HG02678 (cell line): ENCODE measurements at regions not wholly inside any gene's neighbourhood (a gene's known extent, or its start where the extent isn't known, plus 50 kb on each side); places are given as distances from the start of the nearest gene placed in this dataset.

ENCODE experiments used
- ATAC-seq: cut with Tn5 transposase; IDR thresholded peaks from one replicate; pipeline ENCODE4 v1.9.1; 2021; ENCODE audit warnings: mild to moderate bottlenecking, moderate library complexity; ENCODE audit not compliant: unreplicated experiment

DNA sequence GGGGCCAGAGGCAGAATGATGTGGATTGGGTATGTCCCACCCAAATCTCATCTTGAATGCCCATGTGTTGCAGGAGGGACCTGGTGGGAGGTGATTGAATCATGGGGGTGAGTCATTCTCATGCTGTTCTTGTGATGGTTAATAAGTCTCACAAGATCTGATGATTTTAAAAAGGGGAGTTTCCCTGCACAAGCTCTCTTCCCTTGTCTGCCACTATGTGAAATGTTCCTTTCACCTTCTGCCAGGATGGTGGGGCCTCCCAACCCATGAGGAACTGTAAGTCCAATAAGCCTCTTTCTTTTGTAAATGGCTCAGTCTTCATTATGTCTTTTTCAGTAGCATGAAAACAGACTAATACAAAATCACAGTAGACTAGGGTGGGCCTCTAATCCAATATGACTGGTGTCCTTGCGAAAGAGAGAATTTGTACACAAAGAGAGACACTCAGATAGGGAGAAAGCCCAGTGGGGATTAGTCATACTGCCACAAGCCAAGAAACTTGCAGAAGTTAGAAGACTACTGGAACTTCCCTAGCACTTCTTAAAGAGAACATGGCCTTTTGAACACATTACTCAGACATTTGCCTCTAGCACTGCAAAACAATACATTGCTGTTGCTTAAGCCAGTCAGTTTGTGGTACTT, 68.4 kb downstream of the ANXA1 start:
- ATAC-seq, result peak; percentile 82

DNA sequence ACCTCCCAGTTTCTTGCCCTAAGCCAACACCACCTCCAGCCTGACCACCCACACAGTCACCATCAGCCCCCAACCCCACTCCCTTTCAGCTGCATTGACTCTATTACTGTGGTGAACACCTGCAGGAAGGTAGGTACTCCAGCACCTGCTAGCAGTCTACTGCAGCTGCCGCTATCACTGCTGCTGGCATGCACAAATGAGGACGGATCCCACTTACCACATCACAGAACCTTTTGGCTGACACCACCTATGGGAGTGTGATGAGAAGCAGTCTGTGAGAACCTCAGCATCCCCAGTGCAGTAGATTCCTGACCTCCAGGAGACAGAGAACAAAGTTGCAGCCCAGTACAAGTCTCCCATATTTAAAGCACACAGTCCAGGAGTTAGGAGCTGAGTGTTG, 71.9 kb downstream of the ANXA1 start:
- no peak for ATAC-seq

DNA sequence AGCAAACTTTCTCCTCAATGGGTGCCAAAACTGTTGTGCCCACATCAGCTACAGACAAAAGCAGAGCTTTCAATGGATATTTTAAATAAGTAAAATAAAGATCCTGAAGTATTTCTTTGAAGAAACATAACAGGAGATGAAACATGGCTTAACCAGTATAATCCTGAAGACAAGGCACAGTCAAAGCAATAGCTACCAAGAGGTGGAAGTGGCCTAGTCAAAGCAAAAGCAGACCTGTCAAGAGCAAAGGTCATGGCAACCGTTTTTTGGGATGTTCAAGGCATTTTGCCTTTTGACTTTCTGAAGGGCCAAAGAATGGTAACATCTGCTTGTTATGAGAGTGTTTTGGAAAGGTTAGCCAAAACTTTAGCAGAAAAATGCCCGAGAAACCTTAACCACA, 77.9 kb downstream of the ANXA1 start:
- no peak for ATAC-seq

DNA sequence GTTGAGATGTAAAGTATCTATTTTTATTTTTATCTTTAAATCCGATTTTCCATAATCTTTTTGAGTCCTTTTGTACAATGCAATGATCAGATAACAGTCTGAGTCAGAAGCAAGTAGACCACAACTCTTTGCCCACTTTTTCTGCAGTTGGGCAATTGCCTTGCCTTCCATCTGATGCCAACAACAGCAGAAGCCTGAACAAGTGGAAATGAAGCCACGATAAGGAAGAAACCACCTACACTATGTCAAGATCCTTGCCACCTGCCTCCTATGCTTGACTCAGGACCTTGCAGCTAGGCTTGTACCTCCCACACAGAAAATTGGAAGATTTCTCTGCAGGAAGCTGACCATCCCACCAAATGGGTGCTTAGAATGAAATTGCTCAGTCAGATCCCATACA, 78.6 kb downstream of the ANXA1 start:
- ATAC-seq, result no peak

DNA sequence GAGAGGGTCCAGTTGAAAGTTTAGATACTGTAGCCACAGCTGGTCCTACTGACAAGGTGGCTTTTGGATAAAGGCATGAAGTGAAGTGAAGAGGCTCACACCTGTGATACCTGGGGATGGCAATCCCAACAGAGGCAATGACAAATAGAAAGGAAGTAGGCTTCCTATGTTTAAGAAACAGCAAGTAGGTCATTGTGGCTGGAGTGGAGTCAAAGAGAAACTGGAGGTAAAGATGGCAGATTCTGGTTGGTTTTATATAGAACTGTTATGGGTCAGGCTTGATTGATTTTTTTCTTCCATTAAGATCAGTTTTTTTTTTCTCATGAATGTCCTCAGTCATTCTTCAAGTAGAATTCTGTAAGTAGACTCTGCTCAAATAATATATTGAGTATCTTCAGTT, 79.5 kb downstream of the ANXA1 start:
- ATAC-seq, result peak; percentile 44

DNA sequence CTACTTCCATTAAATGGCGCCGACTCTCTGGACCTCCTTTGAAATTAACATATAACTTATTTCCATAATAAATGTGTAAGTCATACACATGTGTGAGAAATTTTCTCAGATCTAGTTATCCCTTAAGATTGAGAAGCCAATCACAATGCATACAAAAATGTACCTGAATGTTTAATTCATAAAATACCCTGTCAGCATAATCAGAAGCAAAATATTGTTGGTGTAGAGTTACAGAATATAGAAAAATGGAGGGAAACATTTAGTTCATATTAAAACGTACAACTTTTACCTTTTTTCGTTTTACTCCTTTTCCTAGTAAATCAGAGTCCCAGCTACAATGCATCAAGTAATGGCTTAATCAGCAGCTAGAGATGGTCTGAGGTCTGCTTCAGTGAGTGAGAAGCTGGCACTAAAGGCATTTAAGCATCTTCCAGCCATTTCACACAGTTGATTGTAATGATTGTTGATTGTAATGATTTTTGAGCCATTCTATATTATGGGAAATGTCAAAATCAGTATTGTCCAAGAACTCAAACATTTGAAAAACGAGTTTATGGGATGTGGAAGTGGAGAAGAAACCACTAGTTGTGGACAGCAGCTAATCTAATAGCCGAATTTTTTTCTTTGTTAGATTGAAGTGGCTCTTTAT, 81.8 kb downstream of the ANXA1 start:
- ATAC-seq, result no peak

DNA sequence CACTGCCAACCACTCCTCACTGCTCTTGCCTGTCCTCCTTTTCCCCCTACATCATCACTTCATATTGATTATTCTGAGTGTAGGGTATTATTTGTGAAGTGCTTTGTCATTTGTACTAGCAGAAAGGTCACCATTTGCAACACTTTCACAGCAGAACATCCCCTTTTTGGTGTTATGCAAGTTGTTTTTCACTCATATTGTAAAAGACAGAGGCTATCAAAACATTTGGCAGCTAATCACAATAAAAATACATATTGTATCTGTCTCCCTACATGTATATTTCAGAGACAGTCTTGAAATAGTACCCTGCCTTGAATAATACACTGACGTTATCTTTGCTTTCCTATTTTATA, 82.3 kb downstream of the ANXA1 start:
- ATAC-seq, result no peak

DNA sequence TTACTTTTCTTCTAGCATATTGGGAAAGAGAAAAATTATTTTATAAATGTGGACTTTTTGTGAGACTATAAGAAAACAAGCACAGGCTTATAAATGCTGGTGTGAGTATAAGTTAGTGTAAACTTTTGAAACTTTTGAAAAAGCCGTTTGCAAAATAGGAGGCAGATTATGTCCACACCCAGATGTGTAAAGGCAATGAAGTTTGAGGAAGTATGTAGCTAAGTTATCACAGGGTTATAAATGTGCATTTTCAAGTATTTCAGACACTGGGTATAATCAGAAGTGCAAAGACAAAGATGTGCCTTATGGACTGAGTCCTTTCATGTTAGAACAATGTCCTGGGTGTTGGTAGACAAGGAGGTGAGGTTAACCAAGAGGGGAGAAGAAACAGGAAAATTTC, 85.5 kb downstream of the ANXA1 start:
- ATAC-seq, result no peak

DNA sequence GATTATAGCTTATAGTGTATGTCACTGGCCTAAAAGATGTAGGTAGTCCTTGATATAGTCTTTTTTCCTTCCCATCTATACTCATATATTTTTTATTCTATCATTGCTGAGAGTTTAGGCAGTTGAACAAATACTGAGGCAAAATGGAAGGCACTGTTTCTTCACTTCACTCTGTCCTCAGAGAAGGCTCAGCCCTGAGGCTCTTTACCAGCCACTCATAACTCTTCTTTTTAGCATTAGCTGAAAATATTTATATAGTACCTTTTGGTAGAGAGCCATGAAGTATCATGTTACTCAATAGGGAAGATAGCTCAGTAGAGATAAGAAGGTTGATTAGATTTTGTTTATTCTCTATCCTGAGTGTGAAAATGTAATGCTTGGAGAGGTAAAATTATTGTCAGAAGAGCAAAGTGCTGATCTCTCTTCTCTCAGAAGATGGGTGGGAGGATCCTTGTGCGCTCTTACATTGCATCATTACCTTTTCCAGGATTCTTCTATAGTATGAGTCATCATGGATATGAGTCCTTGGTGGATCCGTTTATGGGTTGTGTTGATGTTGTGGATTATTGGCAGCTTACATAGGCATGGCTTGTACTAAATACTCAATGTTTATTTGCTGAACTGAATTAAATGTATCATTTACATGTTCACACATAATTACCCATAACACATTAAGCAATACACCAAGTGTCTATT, 88.1 kb downstream of the ANXA1 start:
- no peak for ATAC-seq

DNA sequence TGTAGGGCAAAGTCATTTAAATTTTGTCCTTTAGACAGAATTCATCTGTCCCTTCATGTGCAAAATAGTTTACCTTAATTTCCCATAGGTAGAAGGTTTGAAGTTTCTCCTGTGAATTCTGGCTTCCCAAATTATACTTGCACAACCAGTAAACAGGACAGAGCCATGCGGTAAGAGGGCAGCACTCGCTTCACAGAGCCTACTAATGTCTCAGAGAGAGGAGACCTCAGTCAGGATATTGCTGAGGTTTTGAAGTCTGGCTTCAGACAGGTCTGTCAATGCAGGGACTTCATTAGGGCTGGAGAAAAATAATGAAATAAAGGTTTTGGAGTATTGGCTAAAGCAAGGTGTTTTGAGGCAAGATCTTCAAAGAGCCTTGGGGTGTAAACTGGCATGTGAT, 91.4 kb downstream of the ANXA1 start:
- ATAC-seq, result no peak

DNA sequence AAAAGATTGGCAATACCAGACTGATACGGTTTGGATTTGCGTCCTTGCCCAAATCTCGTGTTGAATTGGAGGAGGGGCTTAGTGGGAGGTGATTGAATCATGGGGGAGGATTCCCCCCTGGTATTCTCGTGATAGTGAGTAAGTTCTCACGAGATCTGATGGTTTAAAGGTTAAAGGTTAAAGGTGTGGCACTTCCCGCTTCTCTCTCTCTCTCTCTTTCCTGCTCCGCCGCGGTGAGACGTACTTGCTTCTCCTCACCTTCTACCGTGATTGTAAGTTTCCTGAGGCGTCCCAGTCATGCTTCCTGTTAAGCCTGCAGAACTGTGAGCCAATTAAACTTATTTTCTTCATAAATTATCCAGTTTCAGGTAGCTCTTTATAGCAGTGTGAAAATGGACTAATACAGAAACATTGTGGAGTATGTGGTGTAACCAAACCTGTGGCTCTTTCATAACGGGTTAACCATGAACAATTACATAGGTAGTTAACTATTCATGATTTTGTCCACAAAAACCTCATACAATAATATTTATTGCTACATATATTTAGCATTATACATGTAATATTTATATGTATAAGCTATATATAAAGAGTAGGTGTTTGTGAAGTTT, 107.5 kb downstream of the ANXA1 start:
- ATAC-seq, result no peak

DNA sequence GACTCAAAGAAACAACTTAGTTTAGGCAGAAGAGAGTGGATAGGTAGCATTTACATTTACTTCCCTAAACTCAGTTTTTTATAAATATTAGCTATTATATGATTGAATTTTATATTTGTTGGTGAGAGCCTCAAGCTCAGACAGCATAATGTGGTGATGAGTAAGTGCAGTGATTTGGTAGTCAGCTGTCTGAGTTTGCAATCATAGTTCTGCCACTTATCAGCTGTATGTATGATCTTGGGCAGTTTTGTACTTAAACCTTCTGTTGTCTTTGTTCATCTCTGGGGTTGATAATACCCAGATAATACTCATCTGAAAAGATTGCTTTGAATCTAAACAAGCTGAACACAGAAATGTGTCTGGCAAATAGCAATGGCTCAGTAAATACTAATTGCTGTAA, 108.8 kb downstream of the ANXA1 start:
- ATAC-seq, result no peak

DNA sequence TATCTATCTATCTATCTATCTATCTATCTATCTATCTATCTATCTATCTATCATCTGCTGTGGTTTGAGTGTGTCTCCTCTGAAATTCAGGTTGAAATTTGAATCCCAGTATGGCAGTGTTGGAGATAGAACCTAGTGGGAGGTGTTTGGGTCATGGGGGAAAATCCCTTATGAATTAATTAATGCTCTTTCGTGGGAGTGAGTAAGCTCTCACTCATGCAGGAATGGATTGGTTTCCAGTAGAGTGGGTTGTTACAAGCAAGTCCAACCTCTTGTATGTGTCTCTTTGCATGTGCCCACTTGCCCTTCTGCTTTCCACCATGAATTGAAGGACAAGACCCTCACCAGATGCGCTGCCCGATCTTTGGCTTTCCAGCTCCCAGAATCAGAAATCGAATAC, 113.0 kb downstream of the ANXA1 start:
- no peak for ATAC-seq

DNA sequence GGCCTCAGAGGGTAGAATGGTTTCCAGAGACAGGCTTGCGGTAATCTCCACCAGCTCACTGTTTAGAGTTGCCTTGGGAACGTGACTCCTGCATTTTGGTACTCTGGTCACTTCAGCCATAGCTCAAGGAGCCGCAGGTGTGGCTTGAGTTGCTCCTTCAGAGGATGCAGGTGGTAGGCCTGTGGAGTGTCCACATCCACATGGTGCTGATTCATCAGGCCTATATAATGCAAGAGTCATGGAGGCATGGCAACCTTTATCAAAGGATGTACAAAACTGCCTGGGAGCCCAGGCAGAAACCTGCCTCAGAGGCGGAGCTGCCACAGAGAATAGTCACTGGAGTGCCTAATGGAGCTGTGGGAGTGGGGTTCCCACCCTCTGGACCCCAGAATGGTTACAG, 114.2 kb downstream of the ANXA1 start:
- no peak for ATAC-seq

DNA sequence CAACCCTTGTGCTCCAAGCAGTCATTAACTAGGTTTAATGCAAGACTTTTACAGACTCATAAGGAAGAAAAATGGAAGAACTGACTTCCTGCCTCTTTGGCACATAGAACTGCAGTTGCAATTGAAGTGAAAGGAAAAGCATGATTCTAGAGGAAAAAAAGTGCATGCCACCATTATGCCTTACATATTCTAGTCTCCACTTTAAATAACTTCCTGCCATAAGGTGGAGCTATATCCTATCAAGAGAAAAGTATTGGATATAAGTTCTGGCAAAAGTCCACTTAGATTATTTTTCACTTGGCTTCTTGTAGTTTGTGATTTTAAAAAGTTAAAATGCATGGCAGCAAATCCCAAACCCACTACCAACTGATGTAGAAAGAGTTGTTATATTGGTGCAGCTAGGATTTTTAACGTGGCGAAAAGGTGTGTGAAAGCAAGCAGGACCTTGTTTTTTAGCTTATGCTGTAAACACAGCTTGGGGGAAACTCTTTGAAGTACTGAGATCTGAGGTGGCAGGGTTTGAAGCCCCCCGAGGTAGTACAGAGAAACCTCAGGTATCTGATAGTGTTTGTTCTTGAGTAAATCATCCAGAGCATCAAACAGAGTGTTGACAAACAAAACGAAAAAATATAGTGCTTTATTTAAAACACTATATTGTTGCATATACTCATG, 117.9 kb downstream of the ANXA1 start:
- ATAC-seq, result no peak

DNA sequence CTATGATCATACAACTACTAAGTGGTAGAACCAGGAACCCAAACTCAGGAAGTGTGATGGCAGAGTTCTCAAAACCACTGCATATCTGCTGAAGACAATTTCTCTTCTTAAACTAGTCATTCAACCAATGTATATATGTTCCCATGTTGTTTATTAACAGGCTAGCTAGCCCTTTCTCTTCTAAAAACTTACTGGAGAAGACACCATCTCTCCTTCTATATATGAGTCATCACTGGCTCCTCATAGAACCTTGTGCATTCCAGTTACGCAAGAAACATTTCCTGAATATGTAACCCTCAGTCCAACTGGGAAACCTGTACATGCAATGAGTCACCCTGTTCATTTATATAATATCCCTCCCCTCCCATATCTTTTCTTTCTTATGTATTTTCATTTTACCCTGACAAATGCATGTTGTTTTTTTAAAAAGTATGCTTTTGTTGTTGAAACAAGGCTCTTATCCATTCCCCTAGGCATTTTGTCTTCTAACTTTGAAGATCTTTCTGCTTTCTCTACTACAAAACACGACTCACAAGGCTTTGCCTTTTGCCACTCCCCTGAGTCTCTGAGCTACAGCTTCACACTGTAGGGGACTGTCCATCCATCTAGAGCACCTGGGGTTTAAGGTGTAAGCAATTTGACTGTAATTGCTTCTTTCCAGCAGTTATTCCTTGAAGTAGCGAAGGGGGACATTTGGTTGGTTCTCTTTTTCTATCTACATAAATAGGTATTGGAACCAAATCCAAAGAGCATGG, 119.5 kb downstream of the ANXA1 start:
- ATAC-seq, result peak; percentile 71

DNA sequence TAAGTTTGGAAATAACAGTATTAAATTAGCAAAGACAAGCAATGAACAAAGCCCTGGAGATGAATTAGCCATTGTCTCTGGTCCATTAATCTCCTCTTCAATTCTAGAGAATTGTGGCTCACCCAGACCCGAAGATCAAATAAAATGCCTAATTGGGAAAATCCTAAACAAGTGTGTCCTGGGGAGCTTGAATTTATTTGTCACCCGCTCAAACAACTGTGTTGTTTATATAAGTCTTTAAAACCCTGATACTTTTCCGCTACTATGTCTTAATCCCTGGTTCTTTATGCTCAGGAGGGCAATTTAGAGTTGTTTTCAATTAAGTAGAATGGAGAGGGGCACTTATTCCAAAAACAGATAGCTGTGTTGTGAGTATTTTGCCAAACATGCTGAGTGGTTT, 128.4 kb downstream of the ANXA1 start:
- ATAC-seq, result no peak

DNA sequence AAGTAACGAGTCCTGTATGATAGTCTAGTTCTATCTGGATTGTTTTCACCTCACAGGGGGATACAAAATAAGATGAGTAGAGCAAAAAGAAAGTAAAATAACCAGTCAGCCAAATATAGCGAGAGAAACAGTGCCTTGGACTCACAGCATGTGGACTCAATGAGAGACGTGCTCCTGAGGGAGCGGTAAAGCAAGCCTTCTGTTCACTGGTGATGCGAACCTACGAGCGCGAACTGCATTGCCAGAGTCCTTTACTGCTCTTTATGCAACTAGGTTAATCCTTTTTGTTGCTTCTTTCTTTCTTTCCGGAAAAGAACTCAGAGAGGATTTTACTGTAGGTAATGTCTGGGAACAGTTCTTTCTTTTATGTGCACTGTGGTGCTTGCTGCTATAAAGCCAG, 132.7 kb downstream of the ANXA1 start:
- ATAC-seq, result no peak

DNA sequence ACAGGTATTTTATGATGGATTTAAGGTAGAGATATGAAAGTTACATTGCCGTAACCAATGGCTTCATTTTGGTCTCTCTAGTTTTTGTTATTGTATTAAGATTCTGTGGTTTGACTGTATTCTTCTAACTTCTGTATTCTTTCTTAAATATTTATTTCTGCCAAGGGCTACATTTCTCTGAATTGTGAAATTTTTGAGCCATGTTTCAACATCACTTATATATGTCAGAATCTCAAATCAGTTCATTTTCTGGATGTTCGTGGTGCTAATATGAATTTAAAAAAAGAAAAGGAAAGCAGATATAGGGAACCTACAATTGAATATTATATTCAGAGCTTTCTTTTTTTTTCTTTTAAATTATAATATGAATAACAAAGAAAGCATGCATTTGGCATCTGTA, 142.7 kb downstream of the ANXA1 start:
- no peak for ATAC-seq

DNA sequence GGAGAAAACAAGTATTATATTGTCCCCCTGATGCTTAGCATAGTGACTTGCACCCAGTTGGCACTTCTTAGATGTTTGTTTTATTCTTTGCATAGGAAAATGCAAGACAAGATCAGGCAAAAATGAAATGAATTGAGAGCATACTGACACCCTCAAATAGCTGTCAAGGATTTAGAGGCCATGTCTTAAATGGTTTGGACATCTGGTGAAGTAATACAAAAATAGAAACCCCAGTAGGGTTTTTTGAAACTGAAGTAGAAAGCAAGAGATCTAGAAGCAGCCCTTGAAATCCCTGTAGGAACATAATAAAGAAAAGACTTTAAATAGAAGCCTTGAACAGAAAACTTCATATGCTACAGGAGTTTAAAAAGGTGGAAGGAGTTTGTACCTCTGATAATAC, 174.3 kb downstream of the ANXA1 start:
- no peak for ATAC-seq

DNA sequence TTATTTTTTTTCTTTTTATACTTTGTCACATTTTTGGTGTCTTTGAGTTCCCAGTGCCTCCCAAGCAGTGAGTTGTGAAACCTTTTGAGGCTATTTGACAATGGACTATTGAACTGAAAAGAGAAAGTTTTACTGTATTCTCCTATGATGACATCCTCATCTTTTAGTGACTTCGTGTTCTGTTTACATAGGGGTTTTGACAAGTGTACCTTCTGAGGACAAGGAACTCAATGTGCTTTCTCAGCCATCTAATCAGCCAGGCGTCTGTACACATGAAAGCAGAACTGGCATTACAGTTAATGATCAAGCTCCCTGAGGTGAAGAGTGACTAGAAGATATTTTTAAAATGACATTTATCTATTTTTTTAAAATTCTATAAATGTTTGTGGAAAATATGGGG, 175.5 kb downstream of the ANXA1 start:
- no peak for ATAC-seq
